ENCODE measurements at regions not wholly inside any gene's neighbourhood (a gene's known extent, or its start where the extent isn't known, plus 50 kb on each side); places are given as distances from the start of the nearest gene placed in this dataset.

DNA sequence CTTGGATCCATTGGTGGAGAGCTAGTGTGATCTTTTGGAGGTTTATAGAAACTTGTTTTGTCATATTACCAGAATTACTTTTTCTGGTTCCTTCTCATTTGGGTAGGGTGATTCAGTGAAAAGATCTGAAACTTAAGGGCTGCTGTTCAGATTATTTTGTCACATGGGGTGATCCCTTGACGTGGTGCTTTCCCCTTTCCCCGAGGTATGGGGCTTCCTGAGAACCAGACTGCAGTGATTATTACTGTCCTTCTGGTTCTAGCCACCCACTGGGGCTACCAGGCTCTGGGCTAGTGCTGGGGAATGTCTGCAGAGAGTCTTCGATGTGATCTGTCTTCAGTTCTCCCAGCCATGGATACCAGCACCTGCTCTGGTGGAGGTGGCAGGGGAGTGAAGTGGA lies 1030.0 kb downstream of the GRM8 start:
- no peaks in the 10 kb centered on the region for H3K4me1 Mint-ChIP-seq (ENCODE audit: low read depth)
- H3K9me3 Mint-ChIP-seq, result peaks cover 4 to 10% of the 10 kb centered on the region in 2 donors
- DNase-seq (no peak), ATAC-seq (replicated peaks in 1 of 2) (no peak)
- peaks cover 0 to 2% of the 10 kb centered on the region in 2 donors for H3K36me3 Mint-ChIP-seq (ENCODE audit: insufficient read depth in 2 of 2)
- H3K27ac Mint-ChIP-seq, result no peak overlapping the region
- H3K4me3 Mint-ChIP-seq, result no peak overlapping the region
- no peaks in the 10 kb centered on the region for H3K27me3 Mint-ChIP-seq (ENCODE audit: low read depth)

GRCh38 chr7:126215785-126216184 lies 1037.0 kb downstream of the GRM8 start:
- DNase-seq (no peak), ATAC-seq (replicated peaks in 1 of 2) (no peak)
- Mint-ChIP-seq H3K9me3 (peaks cover 9 to 10% of the 10 kb centered on the region in 2 donors), H3K27me3 (ENCODE audit: low read depth) (no peaks in the 10 kb centered on the region), H3K4me1 (ENCODE audit: low read depth) (no peaks in the 10 kb centered on the region), H3K27ac (no peak overlapping the region), H3K4me3 (no peak overlapping the region), H3K36me3 (ENCODE audit: insufficient read depth in 2 of 2) (peaks cover 0 to 3% of the 10 kb centered on the region in 2 donors)

DNA sequence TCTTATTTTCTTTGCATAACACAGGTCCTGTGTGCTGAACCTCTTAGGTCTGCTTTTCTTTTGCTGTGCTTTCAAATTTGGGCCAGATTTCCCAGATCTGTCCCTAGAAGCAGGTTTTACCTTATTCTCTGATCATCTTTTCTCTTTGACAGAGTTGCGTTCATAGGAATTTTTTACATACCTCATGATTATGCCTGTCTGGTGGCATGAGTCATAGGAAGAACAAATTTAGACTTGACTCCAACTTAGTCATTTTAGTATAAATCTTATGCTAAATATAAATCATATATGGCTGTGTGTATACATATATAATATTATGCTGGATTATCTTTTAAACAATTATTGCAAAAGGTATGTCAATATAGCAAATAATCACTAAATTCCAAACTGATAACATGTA lies 1038.9 kb downstream of the GRM8 start:
- no peak for DNase-seq
- Mint-ChIP-seq H3K27ac (no peak overlapping the region), H3K9me3 (peaks cover 2 to 4% of the 10 kb centered on the region in 2 donors), H3K27me3 (ENCODE audit: low read depth) (no peaks in the 10 kb centered on the region), H3K36me3 (ENCODE audit: insufficient read depth in 2 of 2) (peaks cover 0 to 1% of the 10 kb centered on the region in 2 donors), H3K4me3 (no peak overlapping the region), H3K4me1 (ENCODE audit: low read depth) (no peaks in the 10 kb centered on the region)
- no peak for ATAC-seq (replicated peaks in 1 of 2)

- ATAC-seq (replicated peaks in 1 of 2) (no peak), DNase-seq (no peak)
- H3K4me3 Mint-ChIP-seq, result no peak overlapping the region
Observed at GRCh38 chr7:126211875-126212274, 1040.9 kb downstream of the GRM8 start.

DNA sequence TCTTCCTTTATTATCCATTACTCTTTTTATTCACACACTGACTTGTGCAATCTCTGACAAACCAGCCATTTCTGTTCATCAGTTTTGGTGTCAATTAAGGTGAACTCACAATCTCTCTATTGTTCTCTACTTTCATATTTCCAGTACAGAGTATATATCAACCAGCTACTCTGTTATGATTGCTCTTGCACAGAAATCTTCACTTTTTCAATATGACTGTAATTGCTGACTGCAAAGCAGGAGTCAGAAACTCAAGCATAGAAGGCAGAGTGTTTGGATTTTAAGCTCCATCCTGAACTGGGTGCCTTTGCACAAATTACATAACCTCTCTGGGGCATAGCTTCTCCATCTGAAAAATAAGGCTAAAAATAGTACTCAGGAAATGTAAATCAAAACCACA lies 1042.0 kb downstream of the GRM8 start:
- Mint-ChIP-seq H3K9me3 (peaks cover 2 to 3% of the 10 kb centered on the region in 2 donors), H3K36me3 (ENCODE audit: insufficient read depth in 2 of 2) (peaks cover 0 to 1% of the 10 kb centered on the region in 2 donors), H3K27me3 (ENCODE audit: low read depth) (no peaks in the 10 kb centered on the region), H3K4me1 (ENCODE audit: low read depth) (no peaks in the 10 kb centered on the region), H3K27ac (no peak overlapping the region), H3K4me3 (no peak overlapping the region)
- no peak for ATAC-seq (replicated peaks in 1 of 2)
- DNase-seq, result no peak

More at GRCh38 chr7:126211875-126212274, 1040.9 kb downstream of the GRM8 start:
- no peak overlapping the region for H3K27ac Mint-ChIP-seq
- H3K36me3 Mint-ChIP-seq (ENCODE audit: insufficient read depth in 2 of 2), result peaks cover 0 to 1% of the 10 kb centered on the region in 2 donors
- no peaks in the 10 kb centered on the region for H3K4me1 Mint-ChIP-seq (ENCODE audit: low read depth)
- peaks cover 2 to 4% of the 10 kb centered on the region in 2 donors for H3K9me3 Mint-ChIP-seq
- no peaks in the 10 kb centered on the region for H3K27me3 Mint-ChIP-seq (ENCODE audit: low read depth)

- ATAC-seq (replicated peaks in 1 of 2) (no peak), DNase-seq (no peak)
- Mint-ChIP-seq H3K27ac (no peak overlapping the region), H3K27me3 (ENCODE audit: low read depth) (no peaks in the 10 kb centered on the region), H3K36me3 (ENCODE audit: insufficient read depth in 2 of 2) (no peaks in the 10 kb centered on the region), H3K9me3 (peaks cover 0 to 2% of the 10 kb centered on the region in 2 donors), H3K4me1 (ENCODE audit: low read depth) (no peaks in the 10 kb centered on the region), H3K4me3 (no peak overlapping the region)
Observed at GRCh38 chr7:126203185-126203584, 1049.6 kb downstream of the GRM8 start.

- H3K36me3 Mint-ChIP-seq (ENCODE audit: insufficient read depth in 2 of 2), result no peaks in the 10 kb centered on the region
- ATAC-seq (replicated peaks in 1 of 2), result no peak
- no peaks in the 10 kb centered on the region for H3K27me3 Mint-ChIP-seq (ENCODE audit: low read depth)
- H3K4me1 Mint-ChIP-seq (ENCODE audit: low read depth), result no peaks in the 10 kb centered on the region
- H3K27ac Mint-ChIP-seq, result no peak overlapping the region
- H3K9me3 Mint-ChIP-seq, result peaks cover 0 to 2% of the 10 kb centered on the region in 2 donors
- DNase-seq, result no peak
- no peak overlapping the region for H3K4me3 Mint-ChIP-seq
Observed at GRCh38 chr7:126202177-126202576, 1050.6 kb downstream of the GRM8 start.

DNA sequence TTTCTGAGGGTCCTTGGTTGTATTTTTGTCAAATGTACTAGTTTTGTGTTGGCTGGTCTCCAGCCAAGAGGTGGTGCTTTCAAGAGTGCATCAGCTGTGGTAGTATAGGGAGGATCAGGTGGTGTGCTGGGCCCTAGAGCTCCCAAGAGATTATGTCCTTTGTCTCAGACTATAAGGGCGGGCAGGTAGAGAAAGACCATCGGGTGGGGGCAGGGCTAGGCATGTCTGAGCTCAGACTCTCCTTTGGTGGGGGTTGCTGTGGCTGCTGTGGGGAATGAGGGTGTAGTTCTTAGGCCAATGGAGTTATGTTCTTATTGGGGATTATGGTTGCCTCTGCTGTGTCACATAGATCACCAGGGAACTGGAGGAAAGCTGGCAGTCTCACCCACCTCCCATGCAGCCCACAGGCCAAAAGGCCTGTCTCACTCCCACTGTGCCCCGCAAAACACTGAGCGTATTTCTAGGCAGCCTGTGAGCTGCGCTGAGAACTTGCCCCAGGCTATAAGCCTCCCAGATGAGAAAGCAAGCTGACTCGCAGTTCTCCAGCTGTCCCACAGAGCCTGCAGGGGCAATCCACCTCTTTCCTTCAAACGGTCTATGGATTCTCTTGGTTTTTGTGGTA lies 1066.7 kb downstream of the GRM8 start:
- H3K27me3 Mint-ChIP-seq (ENCODE audit: low read depth), result no peaks in the 10 kb centered on the region
- DNase-seq (no peak), ATAC-seq (replicated peaks in 1 of 2) (no peak)
- H3K27ac Mint-ChIP-seq, result no peak overlapping the region
- H3K9me3 Mint-ChIP-seq, result peaks cover 13 to 26% of the 10 kb centered on the region in 2 donors
- H3K36me3 Mint-ChIP-seq (ENCODE audit: insufficient read depth in 2 of 2), result no peaks in the 10 kb centered on the region
- H3K4me3 Mint-ChIP-seq, result no peak overlapping the region
- H3K4me1 Mint-ChIP-seq (ENCODE audit: low read depth), result no peaks in the 10 kb centered on the region

DNA sequence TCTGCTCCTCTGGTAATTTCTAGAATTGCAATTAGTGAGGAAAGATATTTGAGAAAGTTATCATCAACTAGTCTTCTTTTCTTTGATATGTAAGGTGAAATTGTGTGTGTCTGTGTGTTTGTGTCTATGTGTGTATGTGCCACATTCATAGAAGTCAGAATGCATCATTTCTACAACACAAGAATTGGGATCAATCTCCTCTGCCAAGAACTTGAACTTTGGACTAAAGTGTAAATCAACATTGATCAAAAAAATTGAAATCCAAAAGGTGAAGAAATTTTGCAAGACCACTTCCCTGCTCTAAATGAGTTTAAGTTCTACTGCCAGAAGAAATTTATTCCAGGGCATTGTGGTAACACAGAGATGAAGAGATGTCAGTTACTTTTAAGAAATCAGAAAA lies 1072.8 kb downstream of the GRM8 start:
- no peak for ATAC-seq (replicated peaks in 1 of 2)
- Mint-ChIP-seq H3K4me1 (ENCODE audit: low read depth) (no peaks in the 10 kb centered on the region), H3K9me3 (peaks cover 9 to 16% of the 10 kb centered on the region in 2 donors), H3K27ac (no peak overlapping the region), H3K36me3 (ENCODE audit: insufficient read depth in 2 of 2) (no peaks in the 10 kb centered on the region), H3K4me3 (no peak overlapping the region), H3K27me3 (ENCODE audit: low read depth) (no peaks in the 10 kb centered on the region)
- DNase-seq, result no peak

- H3K4me3 Mint-ChIP-seq, result no peak overlapping the region
- H3K36me3 Mint-ChIP-seq (ENCODE audit: insufficient read depth in 2 of 2), result no peaks in the 10 kb centered on the region
- no peak overlapping the region for H3K27ac Mint-ChIP-seq
- no peak for DNase-seq
- H3K4me1 Mint-ChIP-seq (ENCODE audit: low read depth), result no peaks in the 10 kb centered on the region
- peaks cover 9 to 19% of the 10 kb centered on the region in 2 donors for H3K9me3 Mint-ChIP-seq
- no peak for ATAC-seq (replicated peaks in 1 of 2)
- H3K27me3 Mint-ChIP-seq (ENCODE audit: low read depth), result no peaks in the 10 kb centered on the region
Observed at GRCh38 chr7:126178865-126179264, 1073.9 kb downstream of the GRM8 start.

DNA sequence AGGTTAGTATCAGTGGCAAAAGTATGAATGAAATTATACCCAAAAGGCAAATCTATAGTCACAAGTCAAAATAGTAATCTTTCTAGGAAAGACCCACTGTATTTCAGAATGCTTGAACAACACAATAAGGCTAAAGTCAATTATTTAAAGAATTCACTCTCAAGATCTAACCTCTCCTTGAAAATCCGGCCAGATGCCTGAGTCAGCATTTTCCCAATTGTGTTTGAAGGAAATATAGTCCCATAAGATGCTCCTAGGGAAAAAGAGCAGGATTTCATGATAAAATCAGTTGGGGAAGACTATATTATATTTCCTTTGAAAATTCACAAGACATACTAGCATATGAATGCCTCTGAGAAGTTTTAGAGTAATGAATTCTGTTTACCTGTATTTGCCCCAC lies 1075.0 kb downstream of the GRM8 start:
- peaks cover 7 to 16% of the 10 kb centered on the region in 2 donors for H3K9me3 Mint-ChIP-seq

GRCh38 chr7:126166645-126167044 lies 1086.1 kb downstream of the GRM8 start:
- Mint-ChIP-seq H3K9me3 (peaks cover 4 to 5% of the 10 kb centered on the region in 2 donors), H3K36me3 (ENCODE audit: insufficient read depth in 2 of 2) (no peaks in the 10 kb centered on the region), H3K4me1 (ENCODE audit: low read depth) (no peaks in the 10 kb centered on the region), H3K27ac (no peak overlapping the region), H3K27me3 (ENCODE audit: low read depth) (no peaks in the 10 kb centered on the region), H3K4me3 (no peak overlapping the region)
- DNase-seq, result no peak
- ATAC-seq (replicated peaks in 1 of 2), result no peak

More for the DNA sequence above, 1075.0 kb downstream of the GRM8 start:
- Mint-ChIP-seq H3K27me3 (ENCODE audit: low read depth) (no peaks in the 10 kb centered on the region), H3K4me1 (ENCODE audit: low read depth) (no peaks in the 10 kb centered on the region), H3K27ac (no peak overlapping the region), H3K4me3 (no peak overlapping the region), H3K36me3 (ENCODE audit: insufficient read depth in 2 of 2) (no peaks in the 10 kb centered on the region)
- ATAC-seq (replicated peaks in 1 of 2) (no peak), DNase-seq (no peak)

- Mint-ChIP-seq H3K9me3 (peaks cover 4 to 5% of the 10 kb centered on the region in 2 donors), H3K36me3 (ENCODE audit: insufficient read depth in 2 of 2) (no peaks in the 10 kb centered on the region), H3K4me1 (ENCODE audit: low read depth) (no peaks in the 10 kb centered on the region), H3K4me3 (no peak overlapping the region), H3K27me3 (ENCODE audit: low read depth) (no peaks in the 10 kb centered on the region), H3K27ac (no peak overlapping the region)
- ATAC-seq (replicated peaks in 1 of 2), result no peak
- DNase-seq, result no peak
Observed at GRCh38 chr7:126163647-126164046, 1089.1 kb downstream of the GRM8 start.

DNA sequence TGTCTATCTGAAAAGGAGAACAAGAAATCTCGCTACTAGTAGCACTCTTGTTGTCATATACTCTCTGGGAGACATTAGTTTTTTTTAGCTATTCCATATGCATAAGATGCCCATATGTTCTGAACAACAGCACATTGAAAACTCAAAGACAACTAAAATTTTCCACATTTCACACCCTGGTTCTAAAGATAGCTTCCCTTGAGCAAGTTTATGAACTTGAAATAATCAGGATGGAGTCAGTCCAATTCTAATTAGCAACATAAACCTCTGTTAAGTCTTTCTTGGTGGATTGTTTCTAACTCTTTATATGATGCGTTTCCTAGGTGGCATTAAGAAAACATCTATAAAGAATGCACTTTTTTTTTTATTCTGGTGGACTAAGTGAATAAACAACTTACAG lies 1095.3 kb downstream of the GRM8 start:
- Mint-ChIP-seq H3K4me1 (ENCODE audit: low read depth) (no peaks in the 10 kb centered on the region), H3K27ac (no peak overlapping the region), H3K9me3 (peaks cover 2 to 5% of the 10 kb centered on the region in 2 donors), H3K36me3 (ENCODE audit: insufficient read depth in 2 of 2) (no peaks in the 10 kb centered on the region), H3K27me3 (ENCODE audit: low read depth) (no peaks in the 10 kb centered on the region), H3K4me3 (no peak overlapping the region)
- ATAC-seq (replicated peaks in 1 of 2) (no peak), DNase-seq (no peak)
